ENCODE measurements at regions not wholly inside any gene's neighbourhood (a gene's known extent, or its start where the extent isn't known, plus 50 kb on each side); places are given as distances from the start of the nearest gene placed in this dataset.

GRCh38 chr5:89255845-89256463, 373.0 kb upstream of the MEF2C start:
- Histone ChIP-seq H3K4me3 (ENCODE audit: low read depth, low read length) (no peak overlapping the region), H3K36me3 (ENCODE audit: control insufficient read depth, insufficient read depth, low read length) (no peaks in the 10 kb centered on the region), H3K27me3 (ENCODE audit: control insufficient read depth, insufficient read depth, low read length) (no peaks in the 10 kb centered on the region)
- TF ChIP-seq CTCF (IDR thresholded peaks at IDR 0.05; ENCODE audit: insufficient read depth, low read depth, low read length), result no peak
- DNase-seq (ENCODE audit: low read depth), result no peak
- ChIA-PET CTCF (no interaction called here), POLR2A (no interaction called here)

- Histone ChIP-seq H3K27me3 (ENCODE audit: control insufficient read depth, insufficient read depth, low read length) (no peaks in the 10 kb centered on the region), H3K36me3 (ENCODE audit: control insufficient read depth, insufficient read depth, low read length) (no peaks in the 10 kb centered on the region), H3K4me3 (ENCODE audit: low read depth, low read length) (no peak overlapping the region)
- DNase-seq (ENCODE audit: low read depth), result no peak
- no peak for TF ChIP-seq CTCF (IDR thresholded peaks at IDR 0.05; ENCODE audit: insufficient read depth, low read depth, low read length)
- POLR2A ChIA-PET, result no interaction called here
- CTCF ChIA-PET, result interaction anchor here (0.6 to 1.0 kb wide), 2 partner anchors 14 to 219 kb away, joined by 3 read pairs; no protein-coding TSS in a partner anchor
These were observed 370.8 kb upstream of the MEF2C start for GRCh38 chr5:89253666-89254352.

- Histone ChIP-seq H3K27me3 (ENCODE audit: control insufficient read depth, insufficient read depth, low read length) (no peaks in the 10 kb centered on the region), H3K36me3 (ENCODE audit: control insufficient read depth, insufficient read depth, low read length) (no peaks in the 10 kb centered on the region), H3K4me3 (ENCODE audit: low read depth, low read length) (no peak overlapping the region)
- DNase-seq (ENCODE audit: low read depth), result no peak
- TF ChIP-seq CTCF (IDR thresholded peaks at IDR 0.05; ENCODE audit: insufficient read depth, low read depth, low read length), result no peak
- POLR2A ChIA-PET, result no interaction called here
- CTCF ChIA-PET, result no interaction called here
These were observed 363.9 kb upstream of the MEF2C start for GRCh38 chr5:89246864-89247263.

- Histone ChIP-seq H3K27me3 (ENCODE audit: control insufficient read depth, insufficient read depth, low read length) (no peaks in the 10 kb centered on the region), H3K4me3 (ENCODE audit: low read depth, low read length) (no peak overlapping the region), H3K36me3 (ENCODE audit: control insufficient read depth, insufficient read depth, low read length) (no peaks in the 10 kb centered on the region)
- POLR2A ChIA-PET, result no interaction called here
- DNase-seq (ENCODE audit: low read depth), result no peak
- CTCF ChIA-PET, result no interaction called here
- no peak for TF ChIP-seq CTCF (IDR thresholded peaks at IDR 0.05; ENCODE audit: insufficient read depth, low read depth, low read length)
These were observed 363.3 kb upstream of the MEF2C start for GRCh38 chr5:89246252-89246651.

GRCh38 chr5:89243611-89244010, 360.6 kb upstream of the MEF2C start:
- ChIA-PET POLR2A (no interaction called here), CTCF (interaction anchor here (1.2 kb wide), 1 partner anchor 34 kb away, joined by 3 read pairs; no protein-coding TSS in a partner anchor)
- TF ChIP-seq CTCF (IDR thresholded peaks at IDR 0.05; ENCODE audit: insufficient read depth, low read depth, low read length), result no peak

More at GRCh38 chr5:89243611-89244010, 360.6 kb upstream of the MEF2C start:
- H3K4me3 ChIP-seq (ENCODE audit: low read depth, low read length), result no peak overlapping the region
- H3K27me3 ChIP-seq (ENCODE audit: control insufficient read depth, insufficient read depth, low read length), result no peaks in the 10 kb centered on the region
- no peaks in the 10 kb centered on the region for H3K36me3 ChIP-seq (ENCODE audit: control insufficient read depth, insufficient read depth, low read length)
- DNase-seq (ENCODE audit: low read depth), result no peak

Measured in BJ (cell line).